ENCODE measurements at regions not wholly inside any gene's neighbourhood (a gene's known extent, or its start where the extent isn't known, plus 50 kb on each side); places are given as distances from the start of the nearest gene placed in this dataset.

DNA sequence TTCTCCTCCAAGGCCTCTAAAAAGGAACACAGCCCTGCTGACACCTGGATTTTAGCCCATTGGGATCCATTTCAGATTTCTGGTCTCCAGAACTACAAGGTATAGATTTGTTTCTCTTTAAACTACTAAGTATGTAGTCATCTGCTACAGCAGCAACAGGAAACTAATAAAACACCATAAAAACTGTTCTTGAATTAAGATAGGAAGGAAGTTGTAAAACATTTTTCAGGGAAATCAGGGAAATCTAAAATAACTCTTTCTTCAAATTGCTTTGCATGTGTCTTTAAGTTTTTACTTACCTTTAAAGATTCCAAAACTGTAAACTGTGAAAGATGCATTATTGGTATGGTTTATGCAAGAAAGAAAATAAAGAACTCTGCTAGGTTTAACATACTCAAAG is 407.0 kb upstream of the TOM1L1 start:
- TF ChIP-seq YY1 (IDR thresholded peaks at IDR 0.05), result no peak
- TF ChIP-seq FOXA2 (IDR thresholded peaks at IDR 0.05), result no peak
- no peak for TF ChIP-seq NR2F2 (IDR thresholded peaks at IDR 0.05)
- TF ChIP-seq, protein P1, sequence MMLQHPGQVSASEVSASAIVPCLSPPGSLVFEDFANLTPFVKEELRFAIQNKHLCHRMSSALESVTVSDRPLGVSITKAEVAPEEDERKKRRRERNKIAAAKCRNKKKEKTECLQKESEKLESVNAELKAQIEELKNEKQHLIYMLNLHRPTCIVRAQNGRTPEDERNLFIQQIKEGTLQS (IDR thresholded peaks at IDR 0.05), result no peak
- no peak for TF ChIP-seq RAD21 (IDR thresholded peaks at IDR 0.05)
- TF ChIP-seq FOXA1 (IDR thresholded peaks at IDR 0.05), result no peak
- TF ChIP-seq EGR1 (IDR thresholded peaks at IDR 0.05; ENCODE audit: low read depth in 2 of 2), result no peak
- H3K4me3 ChIP-seq (ENCODE audit: low read depth in 1 of 3, low read length in 3 of 3), result no peak overlapping the region
- no peaks in the 10 kb centered on the region for H3K9me3 ChIP-seq (ENCODE audit: control insufficient read depth in 4 of 4, low read length in 3 of 4)
- no peaks in the 10 kb centered on the region for H3K4me1 ChIP-seq (ENCODE audit: control insufficient read depth in 4 of 4, insufficient read depth in 4 of 4, low read length in 3 of 4)
- no peak for DNase-seq (ENCODE audit: low spot score)
- no peaks in the 10 kb centered on the region for H3K36me3 ChIP-seq (ENCODE audit: control insufficient read depth in 4 of 4, insufficient read depth in 3 of 4, low read depth in 1 of 4, low read length in 3 of 4)
- H3K9ac ChIP-seq (ENCODE audit: low read depth in 1 of 2, low read length in 2 of 2), result no peak overlapping the region
- H3K27ac ChIP-seq (ENCODE audit: low read depth in 1 of 2, low read length in 2 of 2), result no peak overlapping the region
- H3K27me3 ChIP-seq (ENCODE audit: control insufficient read depth in 4 of 4, insufficient read depth in 4 of 4, low read length in 3 of 4), result no peaks in the 10 kb centered on the region

DNA sequence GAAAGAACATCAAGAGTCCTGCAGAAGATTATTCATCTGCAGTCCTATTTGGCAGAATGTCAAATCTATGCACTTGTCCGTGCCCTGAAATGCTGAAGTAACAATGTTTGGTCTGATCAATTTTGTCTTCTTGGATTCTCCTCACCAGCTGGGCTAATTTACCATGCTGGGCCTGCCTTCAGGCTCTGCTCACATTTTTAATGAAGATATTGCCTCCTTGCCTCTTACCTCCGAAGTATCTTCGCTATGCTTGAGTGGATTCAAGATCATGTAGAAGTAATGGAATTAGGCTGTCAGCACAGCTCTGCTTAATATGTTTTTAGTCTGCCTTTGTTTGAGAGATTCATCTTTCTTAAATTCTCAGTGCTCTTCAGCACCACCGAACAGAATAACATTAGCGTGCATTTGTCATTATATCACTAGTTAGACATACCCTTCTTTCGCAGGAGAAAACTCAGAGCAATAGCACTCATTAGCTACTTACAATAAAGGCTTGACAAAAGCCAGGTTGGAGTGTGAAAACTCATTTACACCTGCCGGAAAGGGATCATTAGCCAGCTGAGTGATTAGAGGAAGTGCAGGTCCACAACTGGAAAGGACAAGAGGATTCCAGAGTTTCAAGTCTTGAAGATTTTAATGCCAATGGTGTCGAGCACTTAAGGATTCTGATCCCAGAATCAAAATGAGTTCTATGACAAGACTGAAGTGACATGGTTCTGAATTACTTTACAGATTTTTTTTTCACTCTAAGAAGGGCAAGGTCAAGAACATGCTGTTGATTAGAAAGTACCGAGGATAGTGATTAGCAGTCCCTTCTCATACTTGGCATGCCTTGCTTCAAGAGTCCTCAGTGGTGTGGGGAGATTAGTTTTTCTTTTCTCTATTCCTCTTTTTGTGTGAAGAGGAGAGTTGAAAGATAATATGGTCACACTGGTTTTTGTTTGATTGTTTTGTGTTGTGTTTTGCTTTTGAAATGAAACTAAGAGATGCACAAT is 405.6 kb upstream of the TOM1L1 start:
- H3K36me3 ChIP-seq (ENCODE audit: control insufficient read depth in 4 of 4, insufficient read depth in 3 of 4, low read depth in 1 of 4, low read length in 3 of 4), result no peaks in the 10 kb centered on the region
- TF ChIP-seq YY1 (IDR thresholded peaks at IDR 0.05), result no peak
- no peak for TF ChIP-seq JUND (IDR thresholded peaks at IDR 0.05)
- TF ChIP-seq, protein P1 (IDR thresholded peaks at IDR 0.05), result no peak
- TF ChIP-seq, protein P2, sequence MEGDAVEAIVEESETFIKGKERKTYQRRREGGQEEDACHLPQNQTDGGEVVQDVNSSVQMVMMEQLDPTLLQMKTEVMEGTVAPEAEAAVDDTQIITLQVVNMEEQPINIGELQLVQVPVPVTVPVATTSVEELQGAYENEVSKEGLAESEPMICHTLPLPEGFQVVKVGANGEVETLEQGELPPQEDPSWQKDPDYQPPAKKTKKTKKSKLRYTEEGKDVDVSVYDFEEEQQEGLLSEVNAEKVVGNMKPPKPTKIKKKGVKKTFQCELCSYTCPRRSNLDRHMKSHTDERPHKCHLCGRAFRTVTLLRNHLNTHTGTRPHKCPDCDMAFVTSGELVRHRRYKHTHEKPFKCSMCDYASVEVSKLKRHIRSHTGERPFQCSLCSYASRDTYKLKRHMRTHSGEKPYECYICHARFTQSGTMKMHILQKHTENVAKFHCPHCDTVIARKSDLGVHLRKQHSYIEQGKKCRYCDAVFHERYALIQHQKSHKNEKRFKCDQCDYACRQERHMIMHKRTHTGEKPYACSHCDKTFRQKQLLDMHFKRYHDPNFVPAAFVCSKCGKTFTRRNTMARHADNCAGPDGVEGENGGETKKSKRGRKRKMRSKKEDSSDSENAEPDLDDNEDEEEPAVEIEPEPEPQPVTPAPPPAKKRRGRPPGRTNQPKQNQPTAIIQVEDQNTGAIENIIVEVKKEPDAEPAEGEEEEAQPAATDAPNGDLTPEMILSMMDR (IDR thresholded peaks at IDR 0.05; ENCODE audit: low read depth, low read length, missing input control), result no peak
- TF ChIP-seq, protein P3, sequence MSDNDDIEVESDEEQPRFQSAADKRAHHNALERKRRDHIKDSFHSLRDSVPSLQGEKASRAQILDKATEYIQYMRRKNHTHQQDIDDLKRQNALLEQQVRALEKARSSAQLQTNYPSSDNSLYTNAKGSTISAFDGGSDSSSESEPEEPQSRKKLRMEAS (IDR thresholded peaks at IDR 0.05), result no peak
- TF ChIP-seq, protein P4, sequence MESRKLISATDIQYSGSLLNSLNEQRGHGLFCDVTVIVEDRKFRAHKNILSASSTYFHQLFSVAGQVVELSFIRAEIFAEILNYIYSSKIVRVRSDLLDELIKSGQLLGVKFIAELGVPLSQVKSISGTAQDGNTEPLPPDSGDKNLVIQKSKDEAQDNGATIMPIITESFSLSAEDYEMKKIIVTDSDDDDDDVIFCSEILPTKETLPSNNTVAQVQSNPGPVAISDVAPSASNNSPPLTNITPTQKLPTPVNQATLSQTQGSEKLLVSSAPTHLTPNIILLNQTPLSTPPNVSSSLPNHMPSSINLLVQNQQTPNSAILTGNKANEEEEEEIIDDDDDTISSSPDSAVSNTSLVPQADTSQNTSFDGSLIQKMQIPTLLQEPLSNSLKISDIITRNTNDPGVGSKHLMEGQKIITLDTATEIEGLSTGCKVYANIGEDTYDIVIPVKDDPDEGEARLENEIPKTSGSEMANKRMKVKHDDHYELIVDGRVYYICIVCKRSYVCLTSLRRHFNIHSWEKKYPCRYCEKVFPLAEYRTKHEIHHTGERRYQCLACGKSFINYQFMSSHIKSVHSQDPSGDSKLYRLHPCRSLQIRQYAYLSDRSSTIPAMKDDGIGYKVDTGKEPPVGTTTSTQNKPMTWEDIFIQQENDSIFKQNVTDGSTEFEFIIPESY (IDR thresholded peaks at IDR 0.05), result no peak
- no peak for TF ChIP-seq SP1 (IDR thresholded peaks at IDR 0.05)
- TF ChIP-seq TAF1 (conservative IDR thresholded peaks at IDR 0.05), result no peak
- TF ChIP-seq NR2F2 (IDR thresholded peaks at IDR 0.05), result no peak
- TF ChIP-seq EGR1 (IDR thresholded peaks at IDR 0.05; ENCODE audit: low read depth in 2 of 2), result no peak
- TF ChIP-seq FOXA1 (IDR thresholded peaks at IDR 0.05), result no peak
- H3K4me1 ChIP-seq (ENCODE audit: control insufficient read depth in 4 of 4, insufficient read depth in 4 of 4, low read length in 3 of 4), result no peaks in the 10 kb centered on the region
- DNase-seq (ENCODE audit: low spot score), result no peak
- H3K27ac ChIP-seq (ENCODE audit: low read depth in 1 of 2, low read length in 2 of 2), result no peak overlapping the region
- 75% methylated on average over 9 of the region's 9 CpGs for WGBS
- H3K4me3 ChIP-seq (ENCODE audit: low read depth in 1 of 3, low read length in 3 of 3), result no peak overlapping the region
- no peaks in the 10 kb centered on the region for H3K9me3 ChIP-seq (ENCODE audit: control insufficient read depth in 4 of 4, low read length in 3 of 4)
- H3K9ac ChIP-seq (ENCODE audit: low read depth in 1 of 2, low read length in 2 of 2), result no peak overlapping the region
- no peaks in the 10 kb centered on the region for H3K27me3 ChIP-seq (ENCODE audit: control insufficient read depth in 4 of 4, insufficient read depth in 4 of 4, low read length in 3 of 4)

Data from liver (tissue), 8 donors.